Astrocyte (in vitro differentiated cells and primary cell): ENCODE measurements at regions not wholly inside any gene's neighbourhood (a gene's known extent, or its start where the extent isn't known, plus 50 kb on each side); places are given as distances from the start of the nearest gene placed in this dataset.

Source experiments
- DNase-seq: peaks from one replicate; pipeline ENCODE4 v3.0.0-alpha.2; 2010; ENCODE audit warnings: low read depth
- FAIRE-seq: peaks from 2 replicates; lab custom pipeline; 2011; peaks lifted over from hg19 to GRCh38; lab: Jason Lieb, UNC
- H2AFZ ChIP-seq: 2 replicates; pipeline ENCODE4 v1.6.0; 2012; ENCODE audit warnings: low read depth, low read length, inconsistent platforms
- H3K27ac ChIP-seq: 2 replicates; pipeline ENCODE4 v1.5.1; 2011; ENCODE audit warnings: low read depth, low read length, inconsistent platforms
- H3K27me3 ChIP-seq: 2 replicates; pipeline ENCODE4 v1.6.0; 2011; ENCODE audit warnings: low read length, inconsistent platforms; ENCODE audit not compliant: insufficient read depth
- H3K36me3 ChIP-seq: 2 replicates; pipeline ENCODE4 v1.5.1; 2011; ENCODE audit warnings: low read length, inconsistent platforms; ENCODE audit not compliant: insufficient read depth
- H3K4me1 ChIP-seq: 2 replicates; pipeline ENCODE4 v1.5.1; 2011; ENCODE audit warnings: low read length, inconsistent platforms; ENCODE audit not compliant: insufficient read depth
- H3K4me2 ChIP-seq: 2 replicates; pipeline ENCODE4 v1.6.0; 2012; ENCODE audit warnings: low read length, inconsistent platforms
- H3K4me3 ChIP-seq: 2 replicates; pipeline ENCODE4 v1.5.1; 2011; ENCODE audit warnings: low read depth, mild to moderate bottlenecking, low read length, inconsistent platforms; ENCODE audit not compliant: insufficient read depth
- H3K79me2 ChIP-seq: 2 replicates; pipeline ENCODE4 v1.6.0; 2012; ENCODE audit warnings: mild to moderate bottlenecking, low read length, inconsistent platforms; ENCODE audit not compliant: insufficient read depth
- H3K9ac ChIP-seq: 2 replicates; pipeline ENCODE4 v1.6.0; 2012; ENCODE audit warnings: mild to moderate bottlenecking, low read length, inconsistent platforms
- H3K9me3 ChIP-seq: 2 replicates; pipeline ENCODE4 v1.5.1; 2012; ENCODE audit warnings: low read depth, mild to moderate bottlenecking, low read length, inconsistent platforms; ENCODE audit not compliant: insufficient read depth
- H4K20me1 ChIP-seq: 2 replicates; pipeline ENCODE4 v1.6.0; 2012; ENCODE audit warnings: low read length, inconsistent platforms; ENCODE audit not compliant: insufficient read depth
- H3K27ac Mint-ChIP-seq: one replicate; pipeline ENCODE4 v1.8.0; 2021; ENCODE audit warnings: mild to moderate bottlenecking, mixed read lengths; ENCODE audit not compliant: unreplicated experiment
- H3K27me3 Mint-ChIP-seq: one replicate; pipeline ENCODE4 v1.8.0; 2021; ENCODE audit warnings: low read depth, mixed read lengths; ENCODE audit not compliant: unreplicated experiment
- H3K36me3 Mint-ChIP-seq: one replicate; pipeline ENCODE4 v1.8.0; 2021; ENCODE audit warnings: low read depth, mixed read lengths; ENCODE audit not compliant: unreplicated experiment
- H3K4me1 Mint-ChIP-seq: one replicate; pipeline ENCODE4 v1.8.0; 2021; ENCODE audit warnings: low read depth, mixed read lengths; ENCODE audit not compliant: unreplicated experiment
- H3K4me3 Mint-ChIP-seq: one replicate; pipeline ENCODE4 v1.8.0; 2021; ENCODE audit warnings: mild to moderate bottlenecking, moderate library complexity, mixed read lengths; ENCODE audit not compliant: unreplicated experiment
- H3K9me3 Mint-ChIP-seq: one replicate; pipeline ENCODE4 v1.8.0; 2021; ENCODE audit warnings: mild to moderate bottlenecking, mixed read lengths; ENCODE audit not compliant: unreplicated experiment
- CTCF ChIP-seq: IDR thresholded peaks from 2 replicates; pipeline ENCODE4 v1.5.1; 2011; ENCODE audit warnings: low read depth, mild to moderate bottlenecking, inconsistent platforms, low read length, moderate library complexity; ENCODE audit not compliant: insufficient read depth
- EZH2 ChIP-seq: IDR thresholded peaks from 2 replicates; pipeline ENCODE4 v1.6.1; 2012; ENCODE audit warnings: mild to moderate bottlenecking, low read length, inconsistent platforms; ENCODE audit not compliant: insufficient read depth

GRCh38 chr1:5501206-5501930 is 490.9 kb downstream of the NPHP4 start:
- H3K4me3 Mint-ChIP-seq, result no peak overlapping the region
- H3K79me2 ChIP-seq, result no peaks in the 10 kb centered on the region
- peaks cover 61% of the 10 kb centered on the region for H3K27me3 Mint-ChIP-seq
- FAIRE-seq (no peak), DNase-seq (no peak)
- TF ChIP-seq CTCF, result no peak
- TF ChIP-seq EZH2, result no peak
- H3K9me3 ChIP-seq, result no peaks in the 10 kb centered on the region
- peaks cover 2% of the 10 kb centered on the region for H3K36me3 Mint-ChIP-seq
- no peak overlapping the region for H2AFZ ChIP-seq
- H3K27ac ChIP-seq, result no peak overlapping the region
- H3K27me3 ChIP-seq, result no peaks in the 10 kb centered on the region
- no peak overlapping the region for H3K9ac ChIP-seq
- no peaks in the 10 kb centered on the region for H3K36me3 ChIP-seq
- H3K4me1 ChIP-seq, result no peaks in the 10 kb centered on the region
- H3K4me1 Mint-ChIP-seq, result no peaks in the 10 kb centered on the region
- no peak overlapping the region for H3K27ac Mint-ChIP-seq
- no peak overlapping the region for H3K4me2 ChIP-seq
- no peak overlapping the region for H3K4me3 ChIP-seq
- no peaks in the 10 kb centered on the region for H3K9me3 Mint-ChIP-seq
- H4K20me1 ChIP-seq, result no peaks in the 10 kb centered on the region

GRCh38 chr1:5500541-5500940 is 491.7 kb downstream of the NPHP4 start:
- no peak for DNase-seq
- Histone ChIP-seq H3K4me2 (no peak overlapping the region), H3K36me3 (no peaks in the 10 kb centered on the region), H3K9me3 (no peaks in the 10 kb centered on the region), H3K27ac (no peak overlapping the region), H4K20me1 (no peaks in the 10 kb centered on the region), H3K9ac (no peak overlapping the region), H3K27me3 (no peaks in the 10 kb centered on the region), H2AFZ (no peak overlapping the region), H3K79me2 (no peaks in the 10 kb centered on the region), H3K4me1 (no peaks in the 10 kb centered on the region), H3K4me3 (no peak overlapping the region)
- no peak overlapping the region for H3K27ac Mint-ChIP-seq
- H3K36me3 Mint-ChIP-seq, result peaks cover 2% of the 10 kb centered on the region
- peaks cover 61% of the 10 kb centered on the region for H3K27me3 Mint-ChIP-seq
- no peak for TF ChIP-seq EZH2
- TF ChIP-seq CTCF, result no peak
- H3K9me3 Mint-ChIP-seq, result no peaks in the 10 kb centered on the region
- no peak for FAIRE-seq
- H3K4me3 Mint-ChIP-seq, result no peak overlapping the region
- H3K4me1 Mint-ChIP-seq, result no peaks in the 10 kb centered on the region

GRCh38 chr1:5497503-5497902 is 494.7 kb downstream of the NPHP4 start:
- H4K20me1 ChIP-seq, result no peaks in the 10 kb centered on the region
- H3K4me1 ChIP-seq, result no peaks in the 10 kb centered on the region
- Mint-ChIP-seq H3K27ac (no peak overlapping the region), H3K4me1 (no peaks in the 10 kb centered on the region), H3K4me3 (no peak overlapping the region), H3K9me3 (no peaks in the 10 kb centered on the region), H3K36me3 (peaks cover 2% of the 10 kb centered on the region), H3K27me3 (peaks cover 62% of the 10 kb centered on the region)
- H3K4me3 ChIP-seq, result no peak overlapping the region
- H3K4me2 ChIP-seq, result no peak overlapping the region
- H2AFZ ChIP-seq, result no peak overlapping the region
- H3K27ac ChIP-seq, result no peak overlapping the region
- FAIRE-seq (no peak), DNase-seq (no peak)
- no peaks in the 10 kb centered on the region for H3K36me3 ChIP-seq
- no peak overlapping the region for H3K9ac ChIP-seq
- H3K9me3 ChIP-seq, result no peaks in the 10 kb centered on the region
- no peaks in the 10 kb centered on the region for H3K27me3 ChIP-seq
- TF ChIP-seq CTCF (no peak), EZH2 (no peak)
- no peaks in the 10 kb centered on the region for H3K79me2 ChIP-seq
